Mammary epithelial cell (primary cell): ENCODE measurements at regions not wholly inside any gene's neighbourhood (a gene's known extent, or its start where the extent isn't known, plus 50 kb on each side); places are given as distances from the start of the nearest gene placed in this dataset.

ENCODE experiments used
- CTCF ChIP-seq, 2 donors: IDR thresholded peaks in 1 of 2; conservative IDR thresholded peaks in 1 of 2; 2 replicates each; pipeline ENCODE4 v1.5.1; 2011 to 2012; ENCODE audit warnings: inconsistent platforms in 2 of 2, low read length in 2 of 2, mild to moderate bottlenecking in 2 of 2, control low read depth in 1 of 2, low read depth in 1 of 2; ENCODE audit not compliant: insufficient read depth in 1 of 2; ENCODE audit errors: extremely low read depth in 1 of 2
- EZH2 ChIP-seq: IDR thresholded peaks from 2 replicates; pipeline ENCODE4 v1.6.1; 2012; ENCODE audit warnings: low read length, inconsistent platforms, borderline replicate concordance

- TF ChIP-seq CTCF (conservative IDR thresholded peaks at IDR 0.05 in 1 of 2, IDR thresholded peaks at IDR 0.05 in 1 of 2; ENCODE audit: extremely low read depth in 1 of 2, insufficient read depth in 1 of 2, low read depth in 1 of 2, low read length in 2 of 2), result no peak
- no peak for TF ChIP-seq EZH2
These were observed 828.2 kb downstream of the ADGRL2 start for GRCh38 chr1:82628887-82629286.
